K562 (cell line): ENCODE measurements at regions not wholly inside any gene's neighbourhood (a gene's known extent, or its start where the extent isn't known, plus 50 kb on each side); places are given as distances from the start of the nearest gene placed in this dataset.
"Not testable (repeated sequence)": the region's sequence is repeated elsewhere in the genome, so short reads cannot be mapped to it uniquely, and the experiment has no call there.

ENCODE experiments used
- ATAC-seq: fragments of 200-7000 bp; cut with Tn5 transposase; 3 replicates; pipeline ENCODE4 v1.9.1; 2020; ENCODE audit warnings: moderate library complexity
- BruUV-seq: library from RNA; stranded (reverse); fragments of 400-500 nt; replicated peaks from 2 replicates; lab custom pipeline; 2021; lab: Mats Ljungman, UMichigan
- CTCF ChIA-PET: fragments of 300-600 bp; formaldehyde crosslinking; extraction: SDS; loops from one replicate; lab custom pipeline; 2021; ENCODE audit warnings: low intra/inter-chr PET ratio; lab: Yijun Ruan, JAX
- POLR2A ChIA-PET: fragments of 300-600, 350-650 bp; sonication (Branson Sonifier 250); formaldehyde crosslinking; extraction: SDS; loops from one replicate; lab custom pipeline; 2021; ENCODE audit warnings: antibody characterized with exemption, inconsistent platforms; lab: Yijun Ruan, JAX
- DNase-seq, 4 experiments: peaks; one replicate each; pipeline versions ENCODE4 v3.0.0 to v3.0.0-alpha.2; 2011 to 2018; ENCODE audit warnings: low spot score in 3 of 4, mixed read lengths in 3 of 4; ENCODE audit errors: extremely low read depth in 1 of 4
- FAIRE-seq: peaks from 2 replicates; lab custom pipeline; 2011; peaks lifted over from hg19 to GRCh38; lab: Jason Lieb, UNC
- H2AFZ ChIP-seq: 2 replicates; pipeline ENCODE4 v1.6.0; 2011; ENCODE audit warnings: low read depth, low read length, control low read depth, inconsistent platforms
- H3K27ac ChIP-seq: fragments of 200-600 bp; 3 replicates; pipeline ENCODE4 v1.8.0; 2011; ENCODE audit warnings: low read depth, mild to moderate bottlenecking, control low read depth, inconsistent platforms, low read length, moderate library complexity, mixed read lengths; ENCODE audit errors: extremely low read depth
- H3K27me3 ChIP-seq, 2 experiments: fragments of 300-600 bp in 1 of 2; 2 replicates in 1 of 2; 3 replicates in 1 of 2; pipeline versions ENCODE4 v1.6.0 to v1.8.0; 2011; ENCODE audit warnings: inconsistent platforms in 2 of 2, low read length in 2 of 2, mild to moderate bottlenecking in 1 of 2, mixed read lengths in 1 of 2, moderate library complexity in 1 of 2; ENCODE audit not compliant: control insufficient read depth in 2 of 2, insufficient read depth in 2 of 2
- H3K36me3 ChIP-seq: fragments of 300-600 bp; 3 replicates; pipeline ENCODE4 v1.8.0; 2011; ENCODE audit warnings: mild to moderate bottlenecking, low read length, inconsistent platforms; ENCODE audit not compliant: control insufficient read depth, insufficient read depth
- H3K4me1 ChIP-seq, 2 experiments: fragments of 200-600 bp in 1 of 2; replicated peaks in 1 of 2; 2 replicates in 1 of 2; 3 replicates in 1 of 2; pipeline versions ENCODE4 v1.5.1 to v1.8.0; 2011; ENCODE audit warnings: inconsistent platforms in 2 of 2, low read length in 2 of 2, mild to moderate bottlenecking in 1 of 2, mixed read lengths in 1 of 2, moderate library complexity in 1 of 2; ENCODE audit not compliant: control insufficient read depth in 2 of 2, insufficient read depth in 2 of 2
- H3K4me2 ChIP-seq: 2 replicates; pipeline ENCODE4 v1.6.1; 2011; ENCODE audit warnings: low read length, control low read depth, inconsistent platforms, mixed read lengths; ENCODE audit not compliant: insufficient read depth
- H3K4me3 ChIP-seq: fragments of 200-600 bp; sonication (generic), shearing (Covaris generic); 2 replicates; pipeline ENCODE4 v1.5.1; 2016; ENCODE audit warnings: control low read depth, inconsistent platforms
- H3K79me2 ChIP-seq: fragments of 200-600 bp; 3 replicates; pipeline ENCODE4 v1.8.0; 2011; ENCODE audit warnings: low read length, inconsistent platforms; ENCODE audit not compliant: control insufficient read depth, insufficient read depth
- H3K9ac ChIP-seq, 2 experiments: 2 replicates each; pipeline versions ENCODE4 v1.6.0 to v1.6.1; 2011; ENCODE audit warnings: low read depth in 2 of 2, low read length in 2 of 2, control low read depth in 1 of 2, inconsistent platforms in 1 of 2, mild to moderate bottlenecking in 1 of 2, mixed read lengths in 1 of 2; ENCODE audit not compliant: insufficient read depth in 1 of 2
- H3K9me1 ChIP-seq: one replicate; pipeline ENCODE4 v1.6.0; 2011; ENCODE audit warnings: inconsistent platforms, mild to moderate bottlenecking, low read length, moderate library complexity; ENCODE audit not compliant: control insufficient read depth, insufficient read depth
- H3K9me3 ChIP-seq: replicated peaks from 2 replicates; pipeline ENCODE4 v1.5.1; 2011; ENCODE audit warnings: low read depth, low read length, inconsistent platforms; ENCODE audit not compliant: control insufficient read depth, insufficient read depth
- H4K20me1 ChIP-seq: replicated peaks from 2 replicates; pipeline ENCODE4 v1.6.1; 2011; ENCODE audit warnings: low read length, inconsistent platforms, mixed read lengths; ENCODE audit not compliant: control insufficient read depth, insufficient read depth
- ATF7 ChIP-seq: fragments of 450-650 bp; IDR thresholded peaks from 2 replicates; pipeline ENCODE4 v1.7.1; 2014; ENCODE audit warnings: mild to moderate bottlenecking, moderate library complexity
- CBX8 ChIP-seq: fragments of 200-600 bp; sonication (generic); IDR thresholded peaks from 2 replicates; pipeline ENCODE4 v1.6.1; 2012; ENCODE audit warnings: borderline replicate concordance, mixed run types, low read depth, mild to moderate bottlenecking, moderate library complexity, mixed read lengths, low read length, control low read depth, inconsistent platforms; ENCODE audit not compliant: poor library complexity, severe bottlenecking; ENCODE audit errors: extremely low read depth
- EHMT2 ChIP-seq: fragments of 450-650 bp; IDR thresholded peaks from 2 replicates; pipeline ENCODE4 v1.6.1; 2018; ENCODE audit warnings: antibody characterized with exemption
- JUN ChIP-seq, 2 experiments: sonication (generic) in 1 of 2; formaldehyde crosslinking in 1 of 2; IDR thresholded peaks; 2 replicates each; pipeline versions ENCODE4 v1.6.1 to v1.8.0; 2012 to 2022; ENCODE audit warnings: borderline replicate concordance in 2 of 2, mild to moderate bottlenecking in 2 of 2, improper control_type of control experiment in 1 of 2, low read depth in 1 of 2, low read length in 1 of 2, missing genetic modification reagents in 1 of 2
- PHF21A ChIP-seq: fragments of 450-650 bp; IDR thresholded peaks from 2 replicates; pipeline ENCODE4 v1.6.1; 2017; ENCODE audit warnings: low read depth, borderline replicate concordance
- SMARCA5 ChIP-seq: fragments of 450-650 bp; IDR thresholded peaks from 2 replicates; pipeline ENCODE4 v1.6.1; 2016
- ZNF717 ChIP-seq: fragments of 250-450 bp; sonication (Bioruptor Pico); IDR thresholded peaks from 2 replicates; pipeline ENCODE4 v1.5.0; 2021
- WGBS: fragments of 100-300 bp; shearing (Covaris generic); methylation state at CpG from one replicate; pipeline ENCODE4 v1.1.6; 2016; ENCODE audit warnings: low coverage, mixed read lengths; ENCODE audit not compliant: insufficient coverage; ENCODE audit errors: missing lambda C conversion rate; 5-methylcytosine and 5-hydroxymethylcytosine counted together
- in situ Hi-C: fragments of 300-500 bp; cut with MboI; formaldehyde crosslinking; loops from 4 replicates; pipeline ENCODE4 v1.15.0; 2018; ENCODE audit warnings: inconsistent platforms, mixed read lengths
- intact Hi-C: fragments of 100-400 bp; cut with micrococcal nuclease; formaldehyde crosslinking; loops from 2 replicates; pipeline ENCODE4 v1.14.2; 2022
- TF ChIP-seq, protein P1 (sequence below): sonication (generic); formaldehyde crosslinking; IDR thresholded peaks from 2 replicates; pipeline ENCODE4 v1.8.1; 2023; ENCODE audit warnings: missing genetic modification reagents, mild to moderate bottlenecking, borderline replicate concordance

DNA sequence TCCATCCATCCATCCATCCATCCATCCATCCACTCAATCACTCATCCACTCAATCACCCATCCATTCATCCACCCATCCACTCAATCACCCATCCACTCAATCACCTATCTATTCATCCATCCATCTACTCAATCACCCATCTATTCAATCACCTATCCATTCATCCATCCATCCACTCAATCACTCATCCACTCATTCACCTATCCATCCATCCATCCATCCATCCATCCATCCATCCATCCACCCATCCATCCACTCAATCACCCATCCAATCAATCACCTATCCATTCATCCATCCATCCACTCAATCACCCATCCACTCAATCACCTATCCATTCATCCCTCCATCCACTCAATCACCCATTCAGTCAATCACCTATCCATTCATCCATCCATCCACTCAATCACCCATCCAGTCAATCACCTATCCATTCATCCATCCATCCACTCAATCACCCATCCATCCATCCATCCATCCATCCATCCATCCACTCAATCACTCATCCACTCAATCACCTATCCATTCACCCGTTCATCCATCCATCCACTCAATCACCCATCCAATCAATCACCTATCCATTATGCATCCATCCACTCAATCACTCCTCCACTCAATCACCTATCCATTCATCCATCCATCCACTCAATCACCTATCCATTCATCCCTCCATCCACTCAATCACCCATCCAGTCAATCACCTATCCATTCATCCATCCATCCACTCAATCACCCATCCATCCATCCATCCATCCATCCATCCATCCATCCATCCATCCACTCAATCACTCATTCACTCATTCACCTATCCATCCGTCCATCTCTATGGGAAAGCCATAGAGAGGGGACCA lies 114.7 kb upstream of the ZBTB40 start:
- H2AFZ ChIP-seq, in situ Hi-C loops, intact Hi-C loops, H3K27ac ChIP-seq, H3K9me1 ChIP-seq, CTCF ChIA-PET, H3K4me3 ChIP-seq, BruUV-seq, H3K79me2 ChIP-seq, H4K20me1 ChIP-seq, H3K4me2 ChIP-seq, POLR2A ChIA-PET, H3K4me1 ChIP-seq, H3K36me3 ChIP-seq, ATAC-seq, H3K9me3 ChIP-seq, H3K9ac ChIP-seq, FAIRE-seq, DNase-seq: not testable (repeated sequence)
- TF ChIP-seq EHMT2, result peak; percentile 47; the same call in 1 of the 2 replicates
- H3K27me3 ChIP-seq, result peaks cover 17 to 42% of the 10 kb centered on the region in 2 experiments
- WGBS, result 0% methylated on average over 2 of the region's 2 CpGs

DNA sequence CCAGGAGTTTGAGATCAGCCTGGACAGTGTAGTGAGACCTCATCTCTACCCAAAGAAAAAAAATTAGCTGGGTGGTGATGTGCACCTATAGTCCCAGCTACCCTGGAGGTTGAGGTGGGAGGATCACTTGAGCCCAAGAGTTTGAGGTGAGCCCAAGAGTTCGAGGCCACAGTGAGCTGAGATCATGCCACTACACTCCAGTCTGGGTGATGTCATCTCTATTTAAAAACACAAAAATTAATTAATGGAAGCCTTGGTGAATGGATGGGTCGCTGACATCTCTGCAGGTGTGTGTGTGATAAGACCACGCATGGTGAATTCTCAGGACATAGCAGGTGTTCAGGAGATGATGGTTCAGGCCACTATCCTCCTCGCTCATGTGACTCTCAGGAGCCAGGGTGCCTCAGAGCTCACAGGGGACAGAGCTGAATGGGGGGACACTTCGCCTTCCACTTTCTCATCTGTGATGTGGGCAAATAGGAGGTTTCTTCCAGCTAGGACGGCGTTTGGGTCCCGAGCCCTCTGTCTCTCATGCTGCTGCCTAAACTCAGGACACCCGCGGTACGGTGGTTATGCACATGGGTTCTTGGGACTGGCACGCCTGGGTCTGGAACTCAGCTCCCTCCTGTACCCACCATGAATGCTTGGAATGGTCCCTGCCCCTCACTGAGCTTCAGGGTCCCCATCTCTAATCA lies 113.4 kb upstream of the ZBTB40 start:
- under 1% methylated on average over 12 of the region's 12 CpGs for WGBS
- H3K9me1 ChIP-seq, result no peaks in the 10 kb centered on the region
- H4K20me1 ChIP-seq, result 0 out of 2 replicates have a peak, but pooled peaks cover 10% of the 10 kb centered on the region
- no peak overlapping the region for H3K27ac ChIP-seq
- BruUV-seq, result no TSS peak
- intact Hi-C loops, result no loop called here
- H3K27me3 ChIP-seq, result peaks cover 30 to 45% of the 10 kb centered on the region in 2 experiments
- DNase-seq (no peak), FAIRE-seq (no peak), ATAC-seq (no peak)
- CTCF ChIA-PET, result no interaction called here
- H3K36me3 ChIP-seq, result no peaks in the 10 kb centered on the region
- H3K4me3 ChIP-seq, result no peak overlapping the region
- H3K9ac ChIP-seq, result no peak overlapping the region
- H3K4me1 ChIP-seq, result peaks cover 0 to 20% of the 10 kb centered on the region in 2 experiments; a peak in 3 of 5 replicates
- H2AFZ ChIP-seq, result no peak overlapping the region
- in situ Hi-C loops, result no loop called here
- POLR2A ChIA-PET, result no interaction called here
- no peaks in the 10 kb centered on the region for H3K79me2 ChIP-seq
- H3K9me3 ChIP-seq, result no peaks in the 10 kb centered on the region
- no peak overlapping the region for H3K4me2 ChIP-seq
- TF ChIP-seq CBX8, result no peak
- peak; percentile 88 for TF ChIP-seq ATF7
- TF ChIP-seq SMARCA5, result no peak
- no peak for TF ChIP-seq PHF21A
- TF ChIP-seq JUN (IDR thresholded peaks at IDR 0.05; ENCODE audit: borderline replicate concordance, low read depth, low read length), result no peak
- TF ChIP-seq JUN (CRISPR knock-in tag; IDR thresholded peaks at IDR 0.05; ENCODE audit: borderline replicate concordance), result no peak
- TF ChIP-seq, protein P1, sequence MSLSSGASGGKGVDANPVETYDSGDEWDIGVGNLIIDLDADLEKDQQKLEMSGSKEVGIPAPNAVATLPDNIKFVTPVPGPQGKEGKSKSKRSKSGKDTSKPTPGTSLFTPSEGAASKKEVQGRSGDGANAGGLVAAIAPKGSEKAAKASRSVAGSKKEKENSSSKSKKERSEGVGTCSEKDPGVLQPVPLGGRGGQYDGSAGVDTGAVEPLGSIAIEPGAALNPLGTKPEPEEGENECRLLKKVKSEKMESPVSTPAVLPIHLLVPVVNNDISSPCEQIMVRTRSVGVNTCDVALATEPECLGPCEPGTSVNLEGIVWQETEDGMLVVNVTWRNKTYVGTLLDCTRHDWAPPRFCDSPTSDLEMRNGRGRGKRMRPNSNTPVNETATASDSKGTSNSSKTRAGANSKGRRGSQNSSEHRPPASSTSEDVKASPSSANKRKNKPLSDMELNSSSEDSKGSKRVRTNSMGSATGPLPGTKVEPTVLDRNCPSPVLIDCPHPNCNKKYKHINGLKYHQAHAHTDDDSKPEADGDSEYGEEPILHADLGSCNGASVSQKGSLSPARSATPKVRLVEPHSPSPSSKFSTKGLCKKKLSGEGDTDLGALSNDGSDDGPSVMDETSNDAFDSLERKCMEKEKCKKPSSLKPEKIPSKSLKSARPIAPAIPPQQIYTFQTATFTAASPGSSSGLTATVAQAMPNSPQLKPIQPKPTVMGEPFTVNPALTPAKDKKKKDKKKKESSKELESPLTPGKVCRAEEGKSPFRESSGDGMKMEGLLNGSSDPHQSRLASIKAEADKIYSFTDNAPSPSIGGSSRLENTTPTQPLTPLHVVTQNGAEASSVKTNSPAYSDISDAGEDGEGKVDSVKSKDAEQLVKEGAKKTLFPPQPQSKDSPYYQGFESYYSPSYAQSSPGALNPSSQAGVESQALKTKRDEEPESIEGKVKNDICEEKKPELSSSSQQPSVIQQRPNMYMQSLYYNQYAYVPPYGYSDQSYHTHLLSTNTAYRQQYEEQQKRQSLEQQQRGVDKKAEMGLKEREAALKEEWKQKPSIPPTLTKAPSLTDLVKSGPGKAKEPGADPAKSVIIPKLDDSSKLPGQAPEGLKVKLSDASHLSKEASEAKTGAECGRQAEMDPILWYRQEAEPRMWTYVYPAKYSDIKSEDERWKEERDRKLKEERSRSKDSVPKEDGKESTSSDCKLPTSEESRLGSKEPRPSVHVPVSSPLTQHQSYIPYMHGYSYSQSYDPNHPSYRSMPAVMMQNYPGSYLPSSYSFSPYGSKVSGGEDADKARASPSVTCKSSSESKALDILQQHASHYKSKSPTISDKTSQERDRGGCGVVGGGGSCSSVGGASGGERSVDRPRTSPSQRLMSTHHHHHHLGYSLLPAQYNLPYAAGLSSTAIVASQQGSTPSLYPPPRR (CRISPR knock-in tag), result no peak
- no peak for TF ChIP-seq ZNF717 (CRISPR knock-in tag)
